Osteocyte (in vitro differentiated cells): ENCODE measurements at regions not wholly inside any gene's neighbourhood (a gene's known extent, or its start where the extent isn't known, plus 50 kb on each side); places are given as distances from the start of the nearest gene placed in this dataset.

Source experiments
- DNase-seq: peaks from one replicate; pipeline ENCODE4 v3.0.0; 2021; ENCODE audit warnings: mixed read lengths; ENCODE audit not compliant: unreplicated experiment; ENCODE audit errors: extremely low spot score
- H3K27ac Mint-ChIP-seq: one replicate; pipeline ENCODE4 v1.8.0; 2021; ENCODE audit warnings: mild to moderate bottlenecking, mixed read lengths; ENCODE audit not compliant: unreplicated experiment
- H3K27me3 Mint-ChIP-seq: one replicate; pipeline ENCODE4 v1.8.0; 2021; ENCODE audit warnings: mixed read lengths; ENCODE audit not compliant: unreplicated experiment
- H3K36me3 Mint-ChIP-seq: one replicate; pipeline ENCODE4 v1.8.0; 2021; ENCODE audit warnings: mixed read lengths; ENCODE audit not compliant: unreplicated experiment
- H3K4me1 Mint-ChIP-seq: one replicate; pipeline ENCODE4 v1.8.0; 2021; ENCODE audit warnings: mixed read lengths; ENCODE audit not compliant: unreplicated experiment
- H3K4me3 Mint-ChIP-seq: one replicate; pipeline ENCODE4 v1.8.0; 2021; ENCODE audit warnings: mild to moderate bottlenecking, moderate library complexity, mixed read lengths; ENCODE audit not compliant: unreplicated experiment
- H3K9me3 Mint-ChIP-seq: one replicate; pipeline ENCODE4 v1.8.0; 2021; ENCODE audit warnings: mixed read lengths; ENCODE audit not compliant: unreplicated experiment
- TF ChIP-seq, protein P1 (sequence below): fragments of 200-600 bp; sonication (generic); IDR thresholded peaks from 2 replicates; pipeline ENCODE4 v1.5.0; 2021; ENCODE audit warnings: antibody characterized with exemption, mild to moderate bottlenecking, moderate library complexity

DNA sequence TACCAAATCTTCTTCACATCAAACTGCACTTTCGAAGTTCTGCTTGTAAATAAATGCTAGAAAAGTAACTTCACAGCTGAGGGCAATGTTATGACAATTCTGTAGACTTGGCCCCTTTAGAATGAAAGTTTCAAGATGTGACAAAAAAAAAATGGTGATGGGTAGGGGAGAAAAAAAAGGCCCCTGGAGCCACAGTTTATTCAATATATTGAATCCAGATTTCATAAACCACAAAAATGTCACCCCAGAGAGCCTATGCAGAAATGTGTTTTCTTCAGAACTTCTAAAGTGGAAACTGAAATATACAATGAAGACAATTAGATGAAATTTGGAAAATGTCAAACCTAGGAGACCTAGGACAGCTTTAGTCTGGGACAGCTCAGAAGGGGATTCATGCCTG is 143.1 kb downstream of the EDN3 start:
- Mint-ChIP-seq H3K4me3 (no peak overlapping the region), H3K9me3 (no peaks in the 10 kb centered on the region), H3K27me3 (peaks cover 4% of the 10 kb centered on the region), H3K4me1 (peaks cover 30% of the 10 kb centered on the region), H3K36me3 (no peaks in the 10 kb centered on the region), H3K27ac (no peak overlapping the region)
- TF ChIP-seq, protein P1, sequence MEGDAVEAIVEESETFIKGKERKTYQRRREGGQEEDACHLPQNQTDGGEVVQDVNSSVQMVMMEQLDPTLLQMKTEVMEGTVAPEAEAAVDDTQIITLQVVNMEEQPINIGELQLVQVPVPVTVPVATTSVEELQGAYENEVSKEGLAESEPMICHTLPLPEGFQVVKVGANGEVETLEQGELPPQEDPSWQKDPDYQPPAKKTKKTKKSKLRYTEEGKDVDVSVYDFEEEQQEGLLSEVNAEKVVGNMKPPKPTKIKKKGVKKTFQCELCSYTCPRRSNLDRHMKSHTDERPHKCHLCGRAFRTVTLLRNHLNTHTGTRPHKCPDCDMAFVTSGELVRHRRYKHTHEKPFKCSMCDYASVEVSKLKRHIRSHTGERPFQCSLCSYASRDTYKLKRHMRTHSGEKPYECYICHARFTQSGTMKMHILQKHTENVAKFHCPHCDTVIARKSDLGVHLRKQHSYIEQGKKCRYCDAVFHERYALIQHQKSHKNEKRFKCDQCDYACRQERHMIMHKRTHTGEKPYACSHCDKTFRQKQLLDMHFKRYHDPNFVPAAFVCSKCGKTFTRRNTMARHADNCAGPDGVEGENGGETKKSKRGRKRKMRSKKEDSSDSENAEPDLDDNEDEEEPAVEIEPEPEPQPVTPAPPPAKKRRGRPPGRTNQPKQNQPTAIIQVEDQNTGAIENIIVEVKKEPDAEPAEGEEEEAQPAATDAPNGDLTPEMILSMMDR, result no peak
- DNase-seq, result no peak

DNA sequence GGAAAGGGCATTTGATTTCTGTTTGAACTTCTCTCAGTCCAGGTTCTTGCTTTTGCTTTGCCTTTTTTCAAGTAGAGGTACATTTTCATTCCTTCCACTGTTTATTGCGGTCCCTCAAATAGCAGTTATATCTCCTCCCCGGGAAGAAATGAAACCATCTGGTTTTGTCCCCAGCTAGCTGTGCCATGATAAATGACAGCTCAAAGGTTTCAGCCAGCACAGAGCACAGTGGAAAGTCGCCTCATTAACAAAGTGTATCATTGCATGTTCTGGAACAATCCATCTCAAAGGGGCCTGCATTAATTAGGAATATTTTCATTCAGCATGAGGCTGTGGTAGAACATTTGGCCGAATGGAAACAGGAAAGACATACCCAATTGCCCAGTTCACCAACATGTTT is 146.0 kb downstream of the EDN3 start:
- H3K27me3 Mint-ChIP-seq, result peaks cover 4% of the 10 kb centered on the region
- no peak overlapping the region for H3K27ac Mint-ChIP-seq

DNA sequence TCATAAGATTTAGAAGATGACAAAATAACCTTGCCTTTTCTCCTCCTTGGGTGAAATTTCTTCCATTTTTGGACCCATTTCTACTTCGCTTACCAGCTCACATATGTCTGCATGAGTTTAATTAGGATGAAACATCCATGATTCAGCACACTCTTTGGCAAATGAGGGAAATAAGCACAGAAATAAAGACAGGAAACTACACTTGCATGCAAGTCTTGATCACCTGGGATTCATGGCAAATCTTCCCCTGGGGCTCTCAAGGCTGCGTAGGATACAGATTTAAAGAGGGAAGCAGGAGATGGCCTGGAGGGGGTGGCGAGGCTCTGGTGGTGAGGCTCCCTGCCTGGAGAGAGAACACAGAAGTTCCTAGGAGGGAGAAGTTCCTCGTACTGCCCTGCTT is 147.8 kb downstream of the EDN3 start:
- DNase-seq, result no peak
- H3K4me3 Mint-ChIP-seq, result no peak overlapping the region
- no peaks in the 10 kb centered on the region for H3K36me3 Mint-ChIP-seq
- H3K9me3 Mint-ChIP-seq, result no peaks in the 10 kb centered on the region
- H3K27ac Mint-ChIP-seq, result no peak overlapping the region
- peaks cover 4% of the 10 kb centered on the region for H3K27me3 Mint-ChIP-seq
- peaks cover 41% of the 10 kb centered on the region for H3K4me1 Mint-ChIP-seq
- TF ChIP-seq, protein P1, result no peak

More for the DNA sequence above, 146.0 kb downstream of the EDN3 start:
- Mint-ChIP-seq H3K4me3 (no peak overlapping the region), H3K4me1 (peaks cover 48% of the 10 kb centered on the region), H3K9me3 (no peaks in the 10 kb centered on the region), H3K36me3 (no peaks in the 10 kb centered on the region)
- DNase-seq, result no peak
- TF ChIP-seq, protein P1, result no peak

DNA sequence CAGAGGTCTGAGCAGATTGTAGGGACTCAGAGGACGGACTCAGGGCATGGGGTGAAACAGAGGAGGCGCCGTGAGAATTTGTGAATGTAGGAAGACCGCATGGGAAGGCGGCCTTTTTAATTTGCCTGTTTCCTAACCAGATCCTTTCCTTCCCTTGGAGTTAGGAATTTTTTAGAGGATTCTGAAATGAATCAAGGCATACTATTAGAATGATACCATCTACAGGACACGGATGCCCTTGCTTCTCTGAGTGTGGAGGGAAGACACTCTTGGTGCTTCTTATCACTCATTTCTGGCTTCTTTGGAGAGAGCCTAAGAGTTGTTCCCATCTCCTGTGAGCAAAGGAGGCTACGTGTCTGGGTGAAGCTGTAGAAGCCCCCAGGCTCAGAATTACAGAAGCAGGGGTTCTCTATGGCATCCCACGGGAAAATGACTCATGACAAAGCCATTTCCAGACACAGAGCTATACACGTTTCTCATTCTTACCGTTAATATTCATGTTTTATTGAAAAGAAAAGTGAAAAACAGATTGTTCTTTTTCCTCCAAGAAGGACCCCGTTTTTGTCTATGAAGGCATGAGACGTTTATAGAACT is 148.5 kb downstream of the EDN3 start:
- TF ChIP-seq, protein P1, result no peak
- H3K9me3 Mint-ChIP-seq, result no peaks in the 10 kb centered on the region
- peaks cover 41% of the 10 kb centered on the region for H3K4me1 Mint-ChIP-seq
- peak overlapping the region; percentile 28 for H3K27ac Mint-ChIP-seq
- H3K4me3 Mint-ChIP-seq, result no peak overlapping the region
- DNase-seq, result no peak
- no peaks in the 10 kb centered on the region for H3K36me3 Mint-ChIP-seq
- H3K27me3 Mint-ChIP-seq, result peaks cover 4% of the 10 kb centered on the region

DNA sequence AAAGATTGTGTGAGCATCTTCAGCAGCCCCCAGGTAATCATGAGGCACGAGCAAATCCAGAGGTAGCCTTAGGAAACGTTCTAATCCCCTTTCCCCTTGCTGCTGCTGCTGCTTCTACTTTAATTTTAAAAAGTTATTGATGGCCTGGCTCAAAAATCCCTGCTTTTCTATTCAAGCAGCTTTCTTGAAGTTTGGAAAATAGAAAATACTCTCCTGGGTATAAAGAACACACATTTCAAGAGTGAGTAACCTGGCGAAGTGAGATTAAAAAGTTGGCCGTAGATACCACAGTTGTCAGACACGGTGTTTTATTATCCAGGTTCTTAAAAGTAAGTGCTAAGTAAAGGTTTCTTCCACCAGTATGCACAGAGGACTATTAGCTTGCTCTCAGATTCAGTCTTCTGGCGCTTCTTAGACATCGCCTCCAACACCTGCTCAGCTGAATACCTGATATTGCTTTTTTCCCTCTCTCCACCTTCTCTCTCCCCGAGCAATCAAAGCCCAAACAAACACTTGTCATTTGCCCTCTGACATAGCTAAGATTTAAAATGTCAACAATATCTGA is 150.7 kb downstream of the EDN3 start:
- Mint-ChIP-seq H3K9me3 (no peaks in the 10 kb centered on the region), H3K27ac (no peak overlapping the region), H3K4me3 (no peak overlapping the region), H3K4me1 (peaks cover 42% of the 10 kb centered on the region), H3K36me3 (no peaks in the 10 kb centered on the region), H3K27me3 (no peaks in the 10 kb centered on the region)
- no peak for DNase-seq
- TF ChIP-seq, protein P1, result no peak
